ENCODE measurements at regions not wholly inside any gene's neighbourhood (a gene's known extent, or its start where the extent isn't known, plus 50 kb on each side); places are given as distances from the start of the nearest gene placed in this dataset.

- Histone ChIP-seq H3K9me3 (ENCODE audit: control insufficient read depth, insufficient read depth, low read length) (no peaks in the 10 kb centered on the region), H3K79me2 (ENCODE audit: control insufficient read depth, low read length) (no peaks in the 10 kb centered on the region), H3K4me2 (ENCODE audit: low read length) (no peak overlapping the region), H3K4me3 (ENCODE audit: low read length) (no peak overlapping the region), H3K27ac (ENCODE audit: low read depth, low read length) (no peak overlapping the region), H3F3A (ENCODE audit: control insufficient read depth, insufficient read depth) (no peaks in the 10 kb centered on the region), H3K9me2 (replicated peaks; ENCODE audit: control insufficient read depth, low read length) (no peaks in the 10 kb centered on the region), H3K27me3 (ENCODE audit: control insufficient read depth, low read length) (no peaks in the 10 kb centered on the region), H3K4me1 (ENCODE audit: control insufficient read depth, low read length) (no peaks in the 10 kb centered on the region), H3K36me3 (ENCODE audit: control insufficient read depth, low read length) (peaks cover 36% of the 10 kb centered on the region), H4K20me1 (ENCODE audit: control insufficient read depth, insufficient read depth, low read depth, low read length) (no peaks in the 10 kb centered on the region; the same call in 1 of the 2 replicates)
- TF ChIP-seq, protein P1, sequence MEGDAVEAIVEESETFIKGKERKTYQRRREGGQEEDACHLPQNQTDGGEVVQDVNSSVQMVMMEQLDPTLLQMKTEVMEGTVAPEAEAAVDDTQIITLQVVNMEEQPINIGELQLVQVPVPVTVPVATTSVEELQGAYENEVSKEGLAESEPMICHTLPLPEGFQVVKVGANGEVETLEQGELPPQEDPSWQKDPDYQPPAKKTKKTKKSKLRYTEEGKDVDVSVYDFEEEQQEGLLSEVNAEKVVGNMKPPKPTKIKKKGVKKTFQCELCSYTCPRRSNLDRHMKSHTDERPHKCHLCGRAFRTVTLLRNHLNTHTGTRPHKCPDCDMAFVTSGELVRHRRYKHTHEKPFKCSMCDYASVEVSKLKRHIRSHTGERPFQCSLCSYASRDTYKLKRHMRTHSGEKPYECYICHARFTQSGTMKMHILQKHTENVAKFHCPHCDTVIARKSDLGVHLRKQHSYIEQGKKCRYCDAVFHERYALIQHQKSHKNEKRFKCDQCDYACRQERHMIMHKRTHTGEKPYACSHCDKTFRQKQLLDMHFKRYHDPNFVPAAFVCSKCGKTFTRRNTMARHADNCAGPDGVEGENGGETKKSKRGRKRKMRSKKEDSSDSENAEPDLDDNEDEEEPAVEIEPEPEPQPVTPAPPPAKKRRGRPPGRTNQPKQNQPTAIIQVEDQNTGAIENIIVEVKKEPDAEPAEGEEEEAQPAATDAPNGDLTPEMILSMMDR (IDR thresholded peaks at IDR 0.05; ENCODE audit: low read depth, low read length, poor library complexity, severe bottlenecking) = no peak
- TF ChIP-seq EZH2phosphoT487 (IDR thresholded peaks at IDR 0.05; ENCODE audit: borderline replicate concordance, low read length) = no peak
These were observed 103.1 kb downstream of the RFLNA start for GRCh38 chr12:124397807-124398577.

DNA sequence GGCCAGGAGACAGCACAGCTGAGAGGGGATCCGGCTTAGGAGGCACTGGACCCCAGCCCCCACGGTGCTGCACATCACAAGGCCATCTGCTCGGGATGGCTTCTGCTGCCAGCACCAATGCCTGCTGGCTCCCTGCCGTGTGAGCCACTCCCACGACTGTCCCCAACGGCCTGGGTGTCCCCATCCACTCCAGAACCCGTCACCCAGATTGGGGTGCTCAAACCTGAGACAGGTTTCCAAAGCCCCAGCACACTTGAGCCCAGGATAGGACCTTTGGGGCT, 102.4 kb downstream of the RFLNA start:
- Histone ChIP-seq H3F3A (ENCODE audit: control insufficient read depth, insufficient read depth) (no peaks in the 10 kb centered on the region), H3K27ac (ENCODE audit: low read depth, low read length) (no peak overlapping the region), H3K36me3 (ENCODE audit: control insufficient read depth, low read length) (peaks cover 36% of the 10 kb centered on the region), H3K4me2 (ENCODE audit: low read length) (no peak overlapping the region), H3K9me2 (replicated peaks; ENCODE audit: control insufficient read depth, low read length) (no peaks in the 10 kb centered on the region), H4K20me1 (ENCODE audit: control insufficient read depth, insufficient read depth, low read depth, low read length) (no peaks in the 10 kb centered on the region; the same call in 1 of the 2 replicates), H3K9me3 (ENCODE audit: control insufficient read depth, insufficient read depth, low read length) (no peaks in the 10 kb centered on the region), H3K27me3 (ENCODE audit: control insufficient read depth, low read length) (no peaks in the 10 kb centered on the region), H3K79me2 (ENCODE audit: control insufficient read depth, low read length) (no peaks in the 10 kb centered on the region), H3K4me1 (ENCODE audit: control insufficient read depth, low read length) (peaks cover 5% of the 10 kb centered on the region), H3K4me3 (ENCODE audit: low read length) (no peak overlapping the region)
- TF ChIP-seq EZH2phosphoT487 (IDR thresholded peaks at IDR 0.05; ENCODE audit: borderline replicate concordance, low read length) = no peak
- TF ChIP-seq, protein P1 (IDR thresholded peaks at IDR 0.05; ENCODE audit: low read depth, low read length, poor library complexity, severe bottlenecking) = no peak

- Histone ChIP-seq H3K4me2 (ENCODE audit: low read length) (no peak overlapping the region), H3K4me3 (ENCODE audit: low read length) (no peak overlapping the region), H3K9me3 (ENCODE audit: control insufficient read depth, insufficient read depth, low read length) (no peaks in the 10 kb centered on the region), H3K9me2 (replicated peaks; ENCODE audit: control insufficient read depth, low read length) (no peaks in the 10 kb centered on the region), H3K79me2 (ENCODE audit: control insufficient read depth, low read length) (no peaks in the 10 kb centered on the region), H3K27me3 (ENCODE audit: control insufficient read depth, low read length) (no peaks in the 10 kb centered on the region), H3K4me1 (ENCODE audit: control insufficient read depth, low read length) (peaks cover 11% of the 10 kb centered on the region), H3K27ac (ENCODE audit: low read depth, low read length) (no peak overlapping the region), H3F3A (ENCODE audit: control insufficient read depth, insufficient read depth) (peaks cover under 1% of the 10 kb centered on the region; the same call in 1 of the 2 replicates), H4K20me1 (ENCODE audit: control insufficient read depth, insufficient read depth, low read depth, low read length) (no peaks in the 10 kb centered on the region; the same call in 1 of the 2 replicates), H3K36me3 (ENCODE audit: control insufficient read depth, low read length) (peaks cover 35% of the 10 kb centered on the region)
- TF ChIP-seq EZH2phosphoT487 (IDR thresholded peaks at IDR 0.05; ENCODE audit: borderline replicate concordance, low read length) = no peak
- TF ChIP-seq, protein P1 (IDR thresholded peaks at IDR 0.05; ENCODE audit: low read depth, low read length, poor library complexity, severe bottlenecking) = no peak
These were observed 101.9 kb downstream of the RFLNA start for GRCh38 chr12:124396544-124397398.
